HL-60 (cell line): ENCODE measurements at regions not wholly inside any gene's neighbourhood (a gene's known extent, or its start where the extent isn't known, plus 50 kb on each side); places are given as distances from the start of the nearest gene placed in this dataset.

Experiments used
- DNase-seq, 2 experiments: peaks; one replicate each; pipeline ENCODE4 v3.0.0-alpha.2; 2010 to 2020; ENCODE audit warnings: low read depth in 1 of 2, low spot score in 1 of 2
- H3K27ac ChIP-seq: fragments of 250-450 bp; sonication (Bioruptor Pico); replicated peaks from 2 replicates; pipeline ENCODE4 v1.5.1; 2020; ENCODE audit warnings: mild to moderate bottlenecking, moderate library complexity
- H3K27me3 ChIP-seq: fragments of 250-450 bp; sonication (Bioruptor Pico); 2 replicates; pipeline ENCODE4 v1.5.1; 2021; ENCODE audit warnings: mild to moderate bottlenecking, moderate library complexity; ENCODE audit not compliant: insufficient read depth, poor library complexity, severe bottlenecking
- H3K4me3 ChIP-seq: replicated peaks from 2 replicates; pipeline ENCODE4 v1.5.1; 2011; ENCODE audit warnings: mild to moderate bottlenecking, control low read depth, low read length; ENCODE audit not compliant: insufficient read depth
- CTCF ChIP-seq: IDR thresholded peaks from one replicate; pipeline ENCODE4 v1.5.1; 2011; ENCODE audit warnings: low read length, control low read depth, inconsistent platforms; ENCODE audit not compliant: insufficient read depth
- GABPA ChIP-seq: IDR thresholded peaks from 2 replicates; pipeline ENCODE4 v1.6.1; 2012; ENCODE audit warnings: low read depth
- POLR2AphosphoS5 ChIP-seq: IDR thresholded peaks from 2 replicates; pipeline ENCODE4 v1.6.1; 2012; ENCODE audit warnings: low read depth
- REST ChIP-seq: IDR thresholded peaks from 2 replicates; pipeline ENCODE4 v1.6.1; 2012; ENCODE audit warnings: low read depth; ENCODE audit not compliant: insufficient replicate concordance
- SPI1 ChIP-seq: IDR thresholded peaks from 2 replicates; pipeline ENCODE4 v1.6.1; 2012; ENCODE audit warnings: low read depth, mild to moderate bottlenecking, borderline replicate concordance

GRCh38 chr7:54883576-54883975 lies 124.6 kb upstream of the SEC61G start:
- Histone ChIP-seq H3K27ac (no peak overlapping the region), H3K4me3 (no peak overlapping the region), H3K27me3 (peaks cover 6% of the 10 kb centered on the region)
- no peak for TF ChIP-seq GABPA
- no peak for TF ChIP-seq CTCF
- no peak for TF ChIP-seq REST
- TF ChIP-seq POLR2AphosphoS5: no peak
- TF ChIP-seq SPI1: no peak
- no peak for DNase-seq

GRCh38 chr7:54885285-54885684 lies 126.3 kb upstream of the SEC61G start:
- no peak for DNase-seq
- TF ChIP-seq REST: no peak
- TF ChIP-seq POLR2AphosphoS5: no peak
- TF ChIP-seq SPI1: no peak
- no peak for TF ChIP-seq CTCF
- no peak for TF ChIP-seq GABPA
- Histone ChIP-seq H3K4me3 (no peak overlapping the region), H3K27me3 (peaks cover 9% of the 10 kb centered on the region), H3K27ac (no peak overlapping the region)

GRCh38 chr7:54888067-54888733 lies 129.2 kb upstream of the SEC61G start:
- H3K4me3 ChIP-seq: no peak overlapping the region

More at GRCh38 chr7:54888067-54888733, 129.2 kb upstream of the SEC61G start:
- no peak for TF ChIP-seq CTCF
- TF ChIP-seq SPI1: no peak
- no peak for TF ChIP-seq POLR2AphosphoS5
- TF ChIP-seq GABPA: no peak
- TF ChIP-seq REST: no peak
- Histone ChIP-seq H3K27ac (no peak overlapping the region), H3K27me3 (peaks cover 7% of the 10 kb centered on the region)
- no peak for DNase-seq
